OCI-LY7 (cell line): ENCODE measurements at regions not wholly inside any gene's neighbourhood (a gene's known extent, or its start where the extent isn't known, plus 50 kb on each side); places are given as distances from the start of the nearest gene placed in this dataset.

Source experiments
- BruUV-seq: library from RNA; stranded (reverse); fragments of 400-500 nt; replicated peaks from 2 replicates; lab custom pipeline; 2021; lab: Mats Ljungman, UMichigan
- CTCF ChIA-PET: fragments of 300-600 bp; sonication (Branson Sonifier 250); formaldehyde crosslinking; loops from one replicate; lab custom pipeline; 2022; ENCODE audit warnings: antibody characterized with exemption; ENCODE audit not compliant: unreplicated experiment; lab: Charles Lee
- POLR2A ChIA-PET: fragments of 300-600 bp; sonication (Branson Sonifier 250); formaldehyde crosslinking; loops from one replicate; lab custom pipeline; 2022; ENCODE audit warnings: antibody characterized with exemption; lab: Charles Lee
- DNase-seq: peaks from one replicate; pipeline ENCODE4 v3.0.0-alpha.2; 2015; ENCODE audit warnings: low spot score
- H2AFZ ChIP-seq: fragments of 200-600 bp; sonication (generic), shearing (Covaris generic); 2 replicates; pipeline ENCODE4 v1.6.1; 2014; ENCODE audit warnings: mild to moderate bottlenecking, antibody characterized with exemption, low read length, moderate library complexity
- H3K27ac ChIP-seq: fragments of 200-600 bp; sonication (generic); 2 replicates; pipeline ENCODE4 v1.5.1; 2014; ENCODE audit warnings: mixed run types, low read depth, mild to moderate bottlenecking, moderate library complexity, low read length, inconsistent platforms; ENCODE audit not compliant: poor library complexity, severe bottlenecking
- H3K36me3 ChIP-seq: fragments of 200-600 bp; sonication (generic); 2 replicates; pipeline ENCODE4 v1.6.1; 2014; ENCODE audit warnings: mild to moderate bottlenecking, antibody characterized with exemption, low read length, moderate library complexity, mixed read lengths; ENCODE audit not compliant: insufficient read depth
- H3K4me1 ChIP-seq: fragments of 200-600 bp; sonication (generic); 2 replicates; pipeline ENCODE4 v1.5.1; 2014; ENCODE audit warnings: mild to moderate bottlenecking, low read length; ENCODE audit not compliant: insufficient read depth, poor library complexity, severe bottlenecking
- H3K4me2 ChIP-seq: fragments of 200-600 bp; sonication (generic); 2 replicates; pipeline ENCODE4 v1.6.1; 2014; ENCODE audit warnings: mild to moderate bottlenecking, low read length
- H3K4me3 ChIP-seq: fragments of 200-600 bp; sonication (generic); 2 replicates; pipeline ENCODE4 v1.5.1; 2014; ENCODE audit warnings: mild to moderate bottlenecking, low read depth, low read length; ENCODE audit not compliant: poor library complexity, severe bottlenecking
- H3K79me2 ChIP-seq: fragments of 200-600 bp; sonication (generic); 2 replicates; pipeline ENCODE4 v1.6.1; 2016; ENCODE audit warnings: low read depth, mild to moderate bottlenecking, low read length, moderate library complexity, mixed read lengths; ENCODE audit not compliant: insufficient read depth
- H3K9me2 ChIP-seq: fragments of 200-600 bp; sonication (generic); 2 replicates; pipeline ENCODE4 v1.6.1; 2016; ENCODE audit warnings: mild to moderate bottlenecking, low read length, mixed read lengths; ENCODE audit not compliant: insufficient read depth
- H3K9me3 ChIP-seq: fragments of 200-600 bp; sonication (generic); 2 replicates; pipeline ENCODE4 v1.6.1; 2014; ENCODE audit warnings: mild to moderate bottlenecking, mixed run types, low read length, mixed read lengths
- H4K20me1 ChIP-seq: fragments of 200-600 bp; sonication (generic); 2 replicates; pipeline ENCODE4 v1.6.1; 2014; ENCODE audit warnings: mild to moderate bottlenecking, antibody characterized with exemption, low read length, moderate library complexity, mixed read lengths; ENCODE audit not compliant: insufficient read depth
- CTCF ChIP-seq: fragments of 200-600 bp; sonication (generic); conservative IDR thresholded peaks from 2 replicates; pipeline ENCODE4 v1.5.1; 2014; ENCODE audit warnings: mild to moderate bottlenecking, antibody characterized with exemption, low read length, moderate library complexity, mixed read lengths
- EZH2phosphoT487 ChIP-seq: fragments of 200-600 bp; sonication (generic); IDR thresholded peaks from 2 replicates; pipeline ENCODE4 v1.6.1; 2018; ENCODE audit warnings: low read depth, borderline replicate concordance, mild to moderate bottlenecking, mixed run types, antibody characterized with exemption, low read length, moderate library complexity, mixed read lengths
- intact Hi-C: fragments of 100-400 bp; cut with micrococcal nuclease; formaldehyde crosslinking; loops from one replicate; pipeline ENCODE4 v1.10.0; 2022; ENCODE audit not compliant: unreplicated experiment

- no peak for DNase-seq
- TF ChIP-seq EZH2phosphoT487 (no peak), CTCF (no peak)
- intact Hi-C loops: no loop called here
- Histone ChIP-seq H3K27ac (no peak overlapping the region), H3K4me2 (no peak overlapping the region), H3K4me1 (no peaks in the 10 kb centered on the region), H4K20me1 (no peaks in the 10 kb centered on the region), H3K36me3 (no peaks in the 10 kb centered on the region), H3K9me2 (no peaks in the 10 kb centered on the region), H3K4me3 (no peak overlapping the region), H3K9me3 (no peaks in the 10 kb centered on the region), H2AFZ (no peak overlapping the region), H3K79me2 (no peaks in the 10 kb centered on the region)
- POLR2A ChIA-PET: interaction anchor here (0.6 kb wide), 1 partner anchor 44 kb away, joined by 3 read pairs; no protein-coding TSS in a partner anchor
- CTCF ChIA-PET: no interaction called here
- no TSS peak for BruUV-seq
These were observed 257.8 kb downstream of the NUAK1 start for GRCh38 chr12:105880824-105881388.

GRCh38 chr12:105882404-105882803 lies 256.4 kb downstream of the NUAK1 start:
- no peak overlapping the region for H3K27ac ChIP-seq
- H3K79me2 ChIP-seq: no peaks in the 10 kb centered on the region
- no peaks in the 10 kb centered on the region for H3K9me2 ChIP-seq
- TF ChIP-seq CTCF: no peak
- BruUV-seq: no TSS peak
- DNase-seq: no peak
- no peaks in the 10 kb centered on the region for H4K20me1 ChIP-seq
- H3K9me3 ChIP-seq: no peaks in the 10 kb centered on the region
- POLR2A ChIA-PET: interaction anchor here (1.1 to 1.5 kb wide), 3 partner anchors 10 to 14 kb away, joined by 4 to 6 read pairs (median 6); no protein-coding TSS in a partner anchor
- no peak overlapping the region for H3K4me2 ChIP-seq
- no peak overlapping the region for H3K4me3 ChIP-seq
- H2AFZ ChIP-seq: no peak overlapping the region
- CTCF ChIA-PET: no interaction called here
- intact Hi-C loops: no loop called here
- H3K4me1 ChIP-seq: no peaks in the 10 kb centered on the region
- H3K36me3 ChIP-seq: no peaks in the 10 kb centered on the region

- CTCF ChIA-PET: no interaction called here
These were observed 251.6 kb downstream of the NUAK1 start for GRCh38 chr12:105887131-105887530.

More at GRCh38 chr12:105887131-105887530, 251.6 kb downstream of the NUAK1 start:
- no TSS peak for BruUV-seq
- Histone ChIP-seq H2AFZ (no peak overlapping the region), H3K79me2 (no peaks in the 10 kb centered on the region), H3K9me3 (no peaks in the 10 kb centered on the region), H4K20me1 (no peaks in the 10 kb centered on the region), H3K9me2 (no peaks in the 10 kb centered on the region), H3K4me3 (no peak overlapping the region), H3K27ac (no peak overlapping the region), H3K4me2 (no peak overlapping the region), H3K36me3 (no peaks in the 10 kb centered on the region), H3K4me1 (no peaks in the 10 kb centered on the region)
- DNase-seq: no peak
- POLR2A ChIA-PET: no interaction called here
- no peak for TF ChIP-seq EZH2phosphoT487
- TF ChIP-seq CTCF: no peak
- intact Hi-C loops: no loop called here
